Progenitor cell of endocrine pancreas (in vitro differentiated cells): ENCODE measurements at regions not wholly inside any gene's neighbourhood (a gene's known extent, or its start where the extent isn't known, plus 50 kb on each side); places are given as distances from the start of the nearest gene placed in this dataset.

ENCODE experiments used
- DNase-seq: peaks from one replicate; pipeline ENCODE4 v3.0.0; 2021; ENCODE audit warnings: low spot score; ENCODE audit not compliant: unreplicated experiment
- H3K27ac Mint-ChIP-seq: 2 replicates; pipeline ENCODE4 v1.8.0; 2021; ENCODE audit warnings: mild to moderate bottlenecking, moderate library complexity, mixed read lengths
- H3K27me3 Mint-ChIP-seq: 2 replicates; pipeline ENCODE4 v1.8.0; 2021; ENCODE audit warnings: mixed read lengths
- H3K36me3 Mint-ChIP-seq: 2 replicates; pipeline ENCODE4 v1.8.0; 2022; ENCODE audit warnings: mixed read lengths; ENCODE audit not compliant: insufficient read depth
- H3K4me1 Mint-ChIP-seq: 2 replicates; pipeline ENCODE4 v1.8.0; 2021; ENCODE audit warnings: low read depth, mixed read lengths
- H3K4me3 Mint-ChIP-seq: 2 replicates; pipeline ENCODE4 v1.8.0; 2021; ENCODE audit warnings: low read depth, mild to moderate bottlenecking, moderate library complexity, mixed read lengths
- H3K9me3 Mint-ChIP-seq: 2 replicates; pipeline ENCODE4 v1.8.0; 2021; ENCODE audit warnings: low read depth, mixed read lengths
- TF ChIP-seq, protein P1 (sequence below): fragments of 200-600 bp; sonication (generic); IDR thresholded peaks from one replicate; pipeline ENCODE4 v1.5.0; 2021; ENCODE audit warnings: antibody characterized with exemption, mild to moderate bottlenecking; ENCODE audit not compliant: unreplicated experiment

DNA sequence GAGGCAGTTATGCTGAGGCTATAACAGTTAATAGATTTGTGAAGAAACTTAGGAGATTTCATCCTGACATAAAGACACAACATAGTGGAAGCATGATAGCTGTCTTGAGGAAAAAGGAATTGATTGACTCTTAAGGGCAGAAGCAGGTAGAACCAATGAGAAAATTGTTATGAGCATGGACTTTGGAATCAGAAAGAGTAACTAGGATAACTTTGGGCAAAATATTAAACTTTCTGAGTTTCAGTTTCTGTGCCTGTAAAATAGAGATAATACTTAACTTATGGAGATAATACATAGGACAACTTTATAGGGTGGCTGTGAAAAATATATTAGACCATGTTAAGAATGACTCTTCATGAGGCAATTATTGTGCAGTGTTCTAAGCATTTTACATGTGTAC lies 696.5 kb downstream of the CDH11 start:
- no peak for DNase-seq
- Mint-ChIP-seq H3K36me3 (peaks cover 2% of the 10 kb centered on the region), H3K4me1 (no peaks in the 10 kb centered on the region), H3K27ac (no peak overlapping the region), H3K9me3 (peaks cover 17% of the 10 kb centered on the region), H3K4me3 (no peak overlapping the region), H3K27me3 (no peaks in the 10 kb centered on the region)
- TF ChIP-seq, protein P1, sequence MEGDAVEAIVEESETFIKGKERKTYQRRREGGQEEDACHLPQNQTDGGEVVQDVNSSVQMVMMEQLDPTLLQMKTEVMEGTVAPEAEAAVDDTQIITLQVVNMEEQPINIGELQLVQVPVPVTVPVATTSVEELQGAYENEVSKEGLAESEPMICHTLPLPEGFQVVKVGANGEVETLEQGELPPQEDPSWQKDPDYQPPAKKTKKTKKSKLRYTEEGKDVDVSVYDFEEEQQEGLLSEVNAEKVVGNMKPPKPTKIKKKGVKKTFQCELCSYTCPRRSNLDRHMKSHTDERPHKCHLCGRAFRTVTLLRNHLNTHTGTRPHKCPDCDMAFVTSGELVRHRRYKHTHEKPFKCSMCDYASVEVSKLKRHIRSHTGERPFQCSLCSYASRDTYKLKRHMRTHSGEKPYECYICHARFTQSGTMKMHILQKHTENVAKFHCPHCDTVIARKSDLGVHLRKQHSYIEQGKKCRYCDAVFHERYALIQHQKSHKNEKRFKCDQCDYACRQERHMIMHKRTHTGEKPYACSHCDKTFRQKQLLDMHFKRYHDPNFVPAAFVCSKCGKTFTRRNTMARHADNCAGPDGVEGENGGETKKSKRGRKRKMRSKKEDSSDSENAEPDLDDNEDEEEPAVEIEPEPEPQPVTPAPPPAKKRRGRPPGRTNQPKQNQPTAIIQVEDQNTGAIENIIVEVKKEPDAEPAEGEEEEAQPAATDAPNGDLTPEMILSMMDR = no peak

DNA sequence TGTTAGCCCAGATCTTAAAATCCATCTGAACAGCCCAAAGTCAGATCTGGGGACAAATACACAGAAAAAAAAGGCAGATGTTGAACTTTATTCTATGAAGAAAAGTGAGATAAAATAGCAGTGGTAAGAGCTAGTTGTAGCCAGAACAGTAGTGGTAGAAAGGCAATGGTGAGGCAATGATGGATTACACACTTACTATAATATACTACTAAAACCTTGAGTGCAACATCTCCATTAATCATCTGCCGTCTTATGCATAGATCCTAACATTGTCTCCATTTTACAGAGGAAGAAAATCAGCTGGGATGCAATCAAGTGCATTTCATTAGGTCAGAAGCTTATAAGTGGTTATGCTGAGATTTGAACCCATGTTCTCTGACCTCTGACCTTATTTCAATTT lies 699.6 kb downstream of the CDH11 start:
- TF ChIP-seq, protein P1 = no peak
- Mint-ChIP-seq H3K4me3 (no peak overlapping the region), H3K9me3 (peaks cover 17% of the 10 kb centered on the region), H3K27ac (no peak overlapping the region), H3K36me3 (peaks cover 2% of the 10 kb centered on the region), H3K4me1 (no peaks in the 10 kb centered on the region), H3K27me3 (no peaks in the 10 kb centered on the region)
- no peak for DNase-seq

DNA sequence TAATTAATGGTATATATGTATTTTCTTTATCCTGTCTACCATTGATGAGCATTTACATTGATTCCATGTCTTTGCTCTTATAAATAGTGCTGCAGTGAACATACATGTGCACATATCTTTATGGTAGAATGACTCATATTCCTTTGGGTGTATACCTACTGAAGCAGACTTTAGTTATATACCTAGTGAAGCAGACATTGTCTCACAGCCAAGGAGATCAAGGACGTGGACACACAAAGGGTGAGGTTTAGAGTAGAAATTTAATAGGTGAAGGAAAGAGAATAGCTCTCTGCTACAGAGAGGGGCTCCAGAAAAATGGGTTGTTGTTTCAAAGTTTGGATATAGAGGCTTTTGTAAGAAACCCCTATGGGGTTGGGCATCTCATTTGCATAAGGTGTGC lies 700.3 kb downstream of the CDH11 start:
- Mint-ChIP-seq H3K27me3 (no peaks in the 10 kb centered on the region), H3K9me3 (peaks cover 17% of the 10 kb centered on the region), H3K36me3 (peaks cover 2% of the 10 kb centered on the region), H3K4me1 (no peaks in the 10 kb centered on the region), H3K27ac (no peak overlapping the region), H3K4me3 (no peak overlapping the region)
- TF ChIP-seq, protein P1 = no peak
- DNase-seq = no peak

DNA sequence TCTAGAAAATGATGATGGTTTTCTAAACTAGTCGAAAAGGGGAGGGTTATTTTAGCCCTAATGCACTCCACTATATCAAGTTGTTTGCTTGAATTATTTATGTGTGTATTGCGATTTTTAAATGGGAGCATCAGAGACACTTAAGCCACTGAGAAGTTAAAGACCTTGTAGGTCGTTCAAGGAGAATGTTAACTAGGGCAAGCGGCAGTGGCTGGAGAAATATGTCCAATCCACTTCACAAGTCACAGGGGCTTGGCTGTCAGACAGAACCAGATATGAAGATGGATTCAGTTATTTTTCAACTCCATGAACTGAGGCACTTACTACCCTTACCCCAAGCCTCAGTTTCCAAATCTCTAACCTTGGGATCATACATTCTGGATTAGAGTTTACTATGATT lies 702.0 kb downstream of the CDH11 start:
- H3K4me3 Mint-ChIP-seq = no peak overlapping the region
- peaks cover 2% of the 10 kb centered on the region for H3K36me3 Mint-ChIP-seq
- no peaks in the 10 kb centered on the region for H3K27me3 Mint-ChIP-seq
- no peak for DNase-seq
- no peaks in the 10 kb centered on the region for H3K4me1 Mint-ChIP-seq
- no peak overlapping the region for H3K27ac Mint-ChIP-seq
- H3K9me3 Mint-ChIP-seq = peaks cover 17% of the 10 kb centered on the region
- TF ChIP-seq, protein P1 = no peak

DNA sequence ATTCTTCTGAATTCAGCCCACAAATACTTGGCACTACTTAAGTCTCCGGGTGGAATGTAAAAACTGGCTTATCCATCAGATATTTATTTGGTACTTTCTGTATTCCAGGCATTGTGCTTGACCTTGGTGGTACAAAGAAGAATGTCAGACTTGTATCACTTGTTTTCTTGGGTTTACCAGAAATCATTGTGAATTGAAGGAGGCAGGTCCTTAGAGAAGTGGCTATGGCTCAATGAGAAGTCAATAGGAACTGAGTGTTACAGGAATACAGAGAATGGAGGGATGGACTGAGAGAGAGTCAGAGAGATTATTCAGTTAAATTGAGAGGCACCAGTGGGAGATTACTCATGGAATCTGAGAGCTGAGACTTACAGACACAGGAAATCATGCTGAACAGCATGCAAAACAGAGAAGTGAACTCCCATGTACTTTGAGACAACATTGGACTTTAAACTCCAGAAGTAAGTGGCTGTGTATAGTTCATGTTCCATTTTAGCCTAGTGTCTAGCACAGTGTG lies 704.1 kb downstream of the CDH11 start:
- TF ChIP-seq, protein P1 = no peak
- no peak for DNase-seq
- no peak overlapping the region for H3K27ac Mint-ChIP-seq
- no peak overlapping the region for H3K4me3 Mint-ChIP-seq
- H3K36me3 Mint-ChIP-seq = no peaks in the 10 kb centered on the region
- no peaks in the 10 kb centered on the region for H3K4me1 Mint-ChIP-seq
- H3K9me3 Mint-ChIP-seq = peaks cover 14% of the 10 kb centered on the region
- no peaks in the 10 kb centered on the region for H3K27me3 Mint-ChIP-seq
